DMS114 treated with DMSO at 0.1 percent for 48 hours (cell line): ENCODE measurements at regions not wholly inside any gene's neighbourhood (a gene's known extent, or its start where the extent isn't known, plus 50 kb on each side); places are given as distances from the start of the nearest gene placed in this dataset.
"Not testable (repeated sequence)": the region's sequence is repeated elsewhere in the genome, so short reads cannot be mapped to it uniquely, and the experiment has no call there.

ENCODE experiments used
- DNase-seq: peaks from one replicate; lab custom pipeline; 2025; ENCODE audit not compliant: unreplicated experiment; lab: John Stamatoyannopoulos, UW

- DNase-seq, result no peak
Observed at GRCh38 chr7:13265271-13265670, 577.8 kb downstream of the ARL4A start.

DNA sequence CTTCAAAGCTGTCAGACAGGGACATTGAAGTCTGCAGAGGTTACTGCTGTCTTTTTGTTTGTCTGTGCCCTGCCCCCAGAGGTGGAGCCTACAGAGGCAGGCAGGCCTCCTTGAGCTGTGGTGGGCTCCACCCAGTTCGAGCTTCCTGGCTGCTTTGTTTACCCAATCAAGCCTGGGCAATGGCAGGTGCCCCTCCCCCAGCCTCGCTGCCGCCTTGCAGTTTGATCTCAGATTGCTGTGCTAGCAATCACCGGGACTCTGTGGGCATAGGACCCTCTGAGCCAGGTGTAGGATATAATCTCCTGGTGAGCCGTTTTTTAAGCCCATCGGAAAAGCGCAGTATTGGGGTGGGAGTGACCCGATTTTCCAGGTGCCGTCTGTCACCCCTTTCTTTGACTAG is 586.8 kb downstream of the ARL4A start:
- not testable (repeated sequence) for DNase-seq

GRCh38 chr7:13276977-13277376 is 589.5 kb downstream of the ARL4A start:
- DNase-seq, result no peak

DNA sequence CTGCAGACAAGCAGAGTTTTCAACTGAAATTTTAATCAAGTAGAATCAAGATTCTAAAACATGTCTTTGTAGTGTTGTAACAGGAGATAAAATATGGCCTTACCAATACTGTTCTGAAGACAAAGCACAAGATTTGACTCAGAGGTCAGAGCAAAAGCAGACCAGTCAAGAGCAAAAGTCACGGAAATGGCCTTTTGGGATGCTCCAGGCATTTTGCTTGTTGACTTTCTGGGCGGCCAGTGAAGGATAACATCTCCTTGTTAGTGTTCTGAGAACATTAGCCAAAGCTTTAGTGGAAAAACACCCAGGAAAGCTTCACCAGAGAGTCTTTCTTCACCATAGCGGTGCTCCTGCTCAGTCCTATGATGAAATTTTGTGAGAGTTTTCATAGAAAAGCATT is 590.6 kb downstream of the ARL4A start:
- DNase-seq, result no peak

DNA sequence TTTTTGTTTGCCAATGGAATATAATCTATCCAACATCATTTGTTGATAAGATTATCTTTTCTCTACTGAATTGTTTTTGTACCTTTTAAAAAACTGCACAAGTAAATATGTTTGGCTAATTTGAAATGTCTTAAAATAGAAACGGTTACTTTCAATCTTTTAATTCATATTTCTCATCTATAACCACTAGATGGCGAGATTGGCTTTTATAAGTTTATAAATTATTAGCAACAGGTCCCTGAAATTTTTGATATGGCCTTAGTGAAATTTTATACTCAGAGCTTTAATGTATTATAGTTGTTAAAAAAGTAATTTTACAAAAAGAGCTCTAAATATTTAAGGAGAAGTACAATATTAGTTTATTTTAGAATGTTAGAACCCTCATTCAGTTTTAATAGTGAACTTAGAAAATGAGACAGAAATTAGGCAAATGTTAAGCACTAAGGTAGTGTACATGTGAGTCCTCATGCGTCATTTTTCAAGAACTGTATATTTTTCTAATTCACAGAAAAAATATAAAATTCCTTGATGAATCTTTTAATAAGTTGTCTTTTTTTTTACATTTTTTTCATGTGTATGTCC is 592.5 kb downstream of the ARL4A start:
- peak; percentile 49 for DNase-seq

DNA sequence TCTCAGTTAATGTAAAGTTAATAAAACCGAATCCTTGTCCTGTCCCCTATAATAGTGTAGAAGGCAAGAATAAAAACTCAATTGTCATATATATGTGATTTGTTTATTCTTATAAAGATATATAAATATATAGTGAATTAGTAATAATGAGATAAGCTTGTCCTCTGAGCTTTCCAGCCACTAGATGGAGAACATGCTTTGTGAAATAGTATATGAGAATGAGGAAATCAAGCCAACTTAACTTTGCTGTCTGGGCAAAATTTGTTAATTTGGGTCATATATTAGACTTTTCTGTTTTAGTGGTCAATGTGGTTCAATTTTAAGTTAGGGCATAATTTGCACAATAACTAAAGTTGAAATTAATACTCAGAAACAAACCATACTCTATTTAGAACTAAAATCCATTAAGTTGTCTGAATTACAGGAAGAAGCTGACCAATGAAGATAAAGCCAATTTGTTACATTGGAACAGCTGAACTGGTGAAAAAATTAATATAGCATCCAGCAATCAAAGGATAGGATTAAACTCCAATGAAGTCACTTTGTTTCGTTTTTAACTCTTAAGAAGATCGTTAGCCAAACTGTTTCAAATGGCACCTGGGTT is 595.0 kb downstream of the ARL4A start:
- DNase-seq, result peak; percentile 26

DNA sequence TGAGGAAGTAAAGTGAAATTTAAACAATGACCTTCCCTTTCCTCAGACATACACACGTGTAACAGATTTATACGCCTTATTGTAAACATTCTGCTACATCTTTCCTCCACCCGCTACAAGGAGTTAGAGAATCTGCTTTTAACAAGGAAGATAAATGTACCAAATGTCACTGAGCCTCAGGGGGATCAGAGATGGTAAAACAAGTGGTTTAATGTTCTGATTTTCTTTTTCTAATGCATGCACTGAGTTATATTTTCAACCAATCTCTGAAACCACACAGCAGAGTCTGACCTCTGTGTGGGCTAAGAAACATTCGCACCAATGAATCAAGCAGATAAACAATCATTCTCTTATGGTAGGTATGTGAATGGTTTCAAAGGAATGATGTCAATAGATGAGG is 599.5 kb downstream of the ARL4A start:
- no peak for DNase-seq

GRCh38 chr7:13288516-13288915 is 601.1 kb downstream of the ARL4A start:
- DNase-seq, result no peak

DNA sequence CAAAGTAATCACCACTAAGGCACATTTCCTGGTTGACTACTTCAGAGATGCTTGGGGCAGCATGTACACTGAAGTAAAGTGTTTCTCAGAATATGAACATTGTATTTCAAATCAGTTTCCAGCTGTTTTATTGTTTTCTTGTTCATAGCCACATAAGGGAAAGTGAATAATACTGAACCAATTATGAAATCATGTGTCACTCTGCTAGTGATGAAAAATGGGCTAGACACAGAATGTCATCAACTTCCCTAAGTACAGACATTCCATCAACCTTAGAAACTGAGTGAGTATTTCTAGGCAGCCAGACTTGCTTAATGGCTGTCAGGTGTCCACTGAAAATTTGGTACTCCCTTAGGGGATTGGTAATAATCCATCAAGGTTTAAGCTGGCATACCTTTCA is 603.5 kb downstream of the ARL4A start:
- no peak for DNase-seq

DNA sequence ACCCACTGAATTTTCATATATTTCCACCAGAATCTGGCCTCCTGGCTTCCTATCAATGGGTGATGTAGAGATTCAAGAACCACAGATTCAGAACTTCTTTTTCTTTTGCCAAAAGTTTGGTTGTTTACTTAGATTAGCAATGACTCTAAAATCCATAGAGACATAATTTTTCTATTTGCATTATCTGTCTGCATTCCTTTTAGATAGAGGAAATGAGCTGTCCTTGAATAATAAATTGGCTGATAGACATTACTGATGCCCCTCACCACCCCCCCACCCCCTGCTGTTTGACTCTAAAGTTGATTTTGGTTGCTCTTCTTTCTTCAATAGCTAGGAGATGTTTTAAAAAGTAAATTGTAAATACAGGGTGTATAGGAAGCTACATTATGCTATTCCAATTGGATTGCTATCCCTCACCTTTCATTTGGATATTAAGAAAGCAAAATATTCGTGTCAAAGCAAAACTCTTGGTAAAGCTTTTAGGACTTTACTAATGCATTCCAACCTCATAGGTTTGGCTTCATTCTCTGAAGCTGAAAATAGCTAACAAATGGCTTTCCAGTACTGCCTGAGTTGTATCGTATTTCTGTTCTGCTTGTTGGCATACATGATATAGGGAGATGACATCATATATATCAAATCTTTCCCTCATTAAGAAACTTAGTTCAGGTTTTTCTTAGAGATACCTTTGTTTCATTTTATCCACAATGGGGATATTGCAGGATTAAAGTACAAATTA is 606.0 kb downstream of the ARL4A start:
- no peak for DNase-seq

GRCh38 chr7:13307040-13307439 is 619.6 kb downstream of the ARL4A start:
- no peak for DNase-seq

- DNase-seq, result no peak
Observed at GRCh38 chr7:13308423-13308822, 621.0 kb downstream of the ARL4A start.

DNA sequence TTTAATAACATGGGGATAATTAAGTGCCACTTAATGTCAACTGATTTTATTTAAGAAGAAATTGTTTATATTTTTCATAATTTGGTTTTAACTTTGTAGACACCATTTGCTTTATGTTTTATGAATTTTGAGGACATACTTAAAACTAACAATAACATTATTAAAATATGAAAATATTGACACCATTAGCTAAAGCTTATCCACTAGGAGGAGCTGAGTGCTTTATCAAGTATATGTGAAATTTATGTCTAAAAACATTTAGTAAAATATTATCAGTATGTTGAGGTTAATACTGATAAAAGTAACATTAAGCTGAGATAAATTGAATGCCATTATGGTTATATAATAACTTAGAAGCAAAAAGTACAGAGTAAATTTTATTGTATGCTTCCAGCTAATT is 622.1 kb downstream of the ARL4A start:
- no peak for DNase-seq

GRCh38 chr7:13312307-13312706 is 624.9 kb downstream of the ARL4A start:
- DNase-seq, result no peak

DNA sequence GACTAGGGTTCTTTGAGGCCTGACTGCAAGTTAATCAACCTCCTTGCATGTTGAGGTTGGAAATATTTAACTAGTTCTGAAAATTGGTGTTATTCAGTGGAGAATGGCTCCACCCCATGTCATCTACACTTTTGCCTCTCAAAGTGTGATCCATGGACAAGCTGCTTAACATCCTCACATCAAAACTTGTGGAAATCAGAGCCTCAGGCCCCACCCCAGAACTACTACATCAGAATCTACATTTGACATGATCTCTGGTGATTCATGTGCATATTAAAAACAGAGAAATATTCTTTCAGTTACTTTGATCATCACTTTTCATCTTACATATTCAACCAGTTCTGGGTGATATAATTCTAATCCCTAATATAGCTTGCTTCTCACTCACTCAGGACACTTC is 632.9 kb downstream of the ARL4A start:
- DNase-seq, result no peak

- no peak for DNase-seq
Observed at GRCh38 chr7:13321316-13321715, 633.9 kb downstream of the ARL4A start.

- DNase-seq, result no peak
Observed at GRCh38 chr7:13322126-13322525, 634.7 kb downstream of the ARL4A start.

DNA sequence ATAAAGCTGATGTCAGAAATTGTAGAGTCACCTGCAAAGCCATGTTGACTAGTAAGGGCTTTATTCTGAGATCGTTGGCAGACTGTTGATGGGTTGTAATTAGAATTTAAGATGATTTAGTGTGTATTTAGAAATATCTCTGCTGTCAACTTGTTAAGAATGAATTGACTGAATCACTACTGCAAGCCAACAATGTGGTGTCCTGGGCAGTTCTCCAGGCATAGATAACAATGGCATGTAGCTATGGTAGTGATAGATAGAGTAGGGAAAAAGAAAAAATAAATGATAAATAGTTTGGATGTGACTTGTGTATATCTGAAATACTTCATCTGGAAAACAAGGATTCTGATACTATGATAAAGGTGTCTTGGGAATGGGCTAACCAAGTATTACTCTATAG is 640.2 kb downstream of the ARL4A start:
- no peak for DNase-seq

DNA sequence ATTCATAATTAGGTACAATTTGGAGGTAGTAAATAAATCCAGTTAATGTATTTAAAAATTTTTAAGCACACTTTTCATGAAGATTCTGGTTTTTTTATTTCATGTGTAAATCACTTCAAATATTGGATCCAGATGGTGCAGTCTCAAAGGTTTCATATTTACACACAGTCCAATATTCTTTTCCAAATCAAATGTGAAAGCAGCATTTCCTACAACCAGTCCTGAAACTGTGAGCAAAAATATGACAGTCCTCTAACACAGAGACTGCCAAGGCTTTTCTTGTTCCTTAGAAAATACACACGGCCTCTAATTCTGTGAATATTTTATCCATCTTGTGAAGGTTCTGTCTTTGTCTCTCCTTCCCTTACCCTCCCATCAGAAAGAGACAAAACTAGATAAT is 645.9 kb downstream of the ARL4A start:
- DNase-seq, result no peak

DNA sequence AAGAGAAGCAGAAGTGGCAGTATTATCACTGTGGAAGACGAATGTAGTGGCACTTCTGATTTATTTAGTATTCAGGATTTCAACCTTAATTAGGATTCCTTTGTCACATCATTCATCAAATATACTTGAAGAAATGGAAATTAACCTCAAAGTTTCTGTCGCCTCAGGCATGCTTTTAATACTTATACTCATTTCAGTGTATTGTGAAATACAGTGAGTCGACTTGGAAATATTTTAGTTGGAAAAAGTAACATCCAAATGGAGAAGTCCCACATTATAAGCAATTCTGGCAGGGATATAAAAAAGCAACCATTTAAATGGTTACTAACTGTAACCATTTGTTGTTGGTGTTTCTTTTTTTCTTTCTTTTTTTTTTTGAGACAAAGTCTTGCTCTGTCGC is 648.8 kb downstream of the ARL4A start:
- DNase-seq, result no peak

- DNase-seq, result no peak
Observed at GRCh38 chr7:13352677-13353076, 636.8 kb downstream of the ETV1 start.

DNA sequence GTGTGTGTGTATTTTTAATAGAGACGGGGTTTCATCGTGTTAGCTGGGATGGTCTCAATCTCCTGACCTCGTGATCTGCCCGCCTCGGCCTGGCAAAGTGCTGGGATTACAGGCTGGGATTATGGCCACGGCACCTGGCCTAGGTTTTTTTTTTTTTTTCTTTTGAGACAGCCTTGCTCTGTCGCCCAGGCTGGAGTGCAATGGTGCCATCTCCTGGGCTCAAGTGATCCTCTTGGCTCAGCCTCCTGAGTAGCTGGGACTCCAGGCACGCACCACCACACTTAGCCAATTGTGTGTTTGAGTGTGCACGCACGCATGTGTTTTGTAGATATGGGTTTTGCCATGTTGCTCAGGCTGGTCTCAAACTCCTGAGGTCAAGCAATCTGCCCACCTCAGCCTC is 629.8 kb downstream of the ETV1 start:
- DNase-seq, result no peak

DNA sequence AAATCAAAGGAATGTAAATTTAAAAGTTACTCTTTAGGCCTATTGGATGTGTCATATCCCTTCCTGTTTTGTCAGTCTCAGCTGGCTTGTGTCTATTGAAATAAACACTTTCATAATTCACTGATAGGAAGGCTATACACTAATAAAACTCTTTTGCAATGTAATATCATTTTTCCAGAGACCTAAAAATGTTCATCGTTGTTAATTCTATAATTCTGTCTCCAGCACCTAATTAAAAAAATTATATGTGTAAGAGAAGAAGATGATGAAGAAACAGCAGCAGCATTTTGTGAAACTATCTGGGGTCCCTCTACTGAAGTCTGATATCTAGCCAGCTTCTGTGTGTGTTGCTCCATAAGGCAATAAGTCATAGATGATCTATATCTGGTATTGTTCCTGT is 602.7 kb downstream of the ETV1 start:
- no peak for DNase-seq
